Activated CD4-positive, alpha-beta T cell treated with anti-CD3 and anti-CD28 coated beads for 4 hours (primary cell): ENCODE measurements at regions not wholly inside any gene's neighbourhood (a gene's known extent, or its start where the extent isn't known, plus 50 kb on each side); places are given as distances from the start of the nearest gene placed in this dataset.
A peak's percentile ranks its signal among the peaks of the same experiment; 100 is the strongest.
"Not testable (repeated sequence)": the region's sequence is repeated elsewhere in the genome, so short reads cannot be mapped to it uniquely, and the experiment has no call there.

ENCODE experiments used
- DNase-seq, 2 donors: peaks; one replicate each; pipeline ENCODE4 v3.0.0-alpha.2; 2020

GRCh38 chr13:64626105-64626504 lies 2604.0 kb downstream of the PCDH9 start:
- DNase-seq: no peak

DNA sequence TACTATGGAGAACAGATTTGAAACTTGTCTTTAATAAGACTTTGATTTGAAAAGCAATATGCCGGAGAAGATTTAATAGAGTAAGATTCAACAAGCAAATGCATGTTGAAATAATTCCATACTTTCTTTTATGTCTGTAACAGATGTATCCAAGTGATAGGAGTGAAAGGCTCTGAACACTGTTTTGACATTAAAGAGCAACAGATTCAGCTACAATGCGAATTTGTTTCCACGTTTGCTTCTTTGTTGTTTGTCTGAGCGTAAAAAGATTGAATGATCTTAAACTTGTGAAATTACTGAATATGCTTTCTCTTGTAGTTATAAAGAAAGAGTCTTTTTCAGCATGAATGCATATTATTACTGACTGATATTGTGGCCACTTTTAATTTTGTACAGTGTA lies 2612.9 kb downstream of the PCDH9 start:
- DNase-seq: no peak

DNA sequence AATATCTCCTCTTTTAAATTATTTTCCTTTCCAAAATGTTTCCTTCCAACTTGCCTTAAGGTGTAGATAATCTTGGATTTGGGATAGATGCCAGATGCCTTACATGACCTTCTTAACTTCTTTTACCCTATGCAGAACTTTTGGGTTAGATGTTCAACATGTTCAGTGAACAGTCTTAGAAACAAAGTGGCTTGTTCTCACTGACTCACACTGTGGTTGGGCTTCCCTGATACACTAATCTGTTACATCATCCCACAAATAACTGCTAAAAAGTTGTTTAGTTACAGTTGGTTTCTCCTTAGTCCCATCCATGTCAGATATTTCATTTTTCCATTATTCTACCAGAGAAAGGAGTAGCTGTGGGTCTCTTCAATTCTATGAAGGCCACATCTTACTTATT lies 2638.2 kb downstream of the PCDH9 start:
- DNase-seq: no peak

- DNase-seq: no peak
Measured at GRCh38 chr13:64579331-64579730, 2650.8 kb downstream of the PCDH9 start.

DNA sequence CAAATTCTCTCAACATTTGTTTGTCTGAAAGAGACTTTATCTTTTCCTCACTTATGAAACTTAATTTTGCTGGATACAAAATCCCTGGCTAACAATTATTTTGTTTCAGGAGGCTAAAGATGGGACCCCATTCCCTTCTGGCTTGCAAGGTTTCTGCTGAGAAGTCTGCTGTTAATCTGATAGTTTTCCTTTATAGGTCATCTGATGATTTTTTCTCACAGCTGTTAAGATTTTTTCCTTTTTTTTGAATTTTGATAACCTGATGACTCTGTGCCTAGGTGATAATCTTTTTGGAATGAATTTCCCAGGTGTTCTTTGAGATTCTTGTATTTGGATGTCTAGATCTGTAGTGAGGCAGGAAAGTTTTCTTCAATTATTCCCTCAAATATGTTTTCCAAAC lies 2661.4 kb downstream of the PCDH9 start:
- DNase-seq: no peak

- not testable (repeated sequence) for DNase-seq
Measured at GRCh38 chr13:64558031-64558430, 2672.1 kb downstream of the PCDH9 start.

- DNase-seq: no peak
Measured at GRCh38 chr13:64556376-64556775, 2673.8 kb downstream of the PCDH9 start.

- no peak for DNase-seq
Measured at GRCh38 chr13:64553411-64554129, 2676.6 kb downstream of the PCDH9 start.

- no peak for DNase-seq
Measured at GRCh38 chr13:64551755-64552154, 2678.4 kb downstream of the PCDH9 start.

DNA sequence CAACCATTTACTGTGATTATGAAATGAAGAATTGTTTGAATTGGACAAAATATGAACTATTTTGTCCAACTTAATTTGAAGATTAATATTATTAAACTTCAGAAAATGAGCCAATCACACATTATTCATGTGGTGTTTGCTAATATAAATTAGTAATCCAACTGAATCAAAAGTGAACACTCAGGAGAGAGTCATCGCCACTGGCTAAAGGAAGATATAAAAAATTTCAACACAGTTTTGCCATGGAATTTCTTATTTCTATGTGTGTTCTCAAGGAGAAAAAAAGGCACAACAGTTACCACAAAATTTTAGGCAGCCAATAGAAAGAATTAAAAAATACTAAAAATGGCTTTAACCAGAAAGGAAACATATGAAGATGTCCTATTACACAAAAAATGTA lies 2683.8 kb downstream of the PCDH9 start:
- no peak for DNase-seq

DNA sequence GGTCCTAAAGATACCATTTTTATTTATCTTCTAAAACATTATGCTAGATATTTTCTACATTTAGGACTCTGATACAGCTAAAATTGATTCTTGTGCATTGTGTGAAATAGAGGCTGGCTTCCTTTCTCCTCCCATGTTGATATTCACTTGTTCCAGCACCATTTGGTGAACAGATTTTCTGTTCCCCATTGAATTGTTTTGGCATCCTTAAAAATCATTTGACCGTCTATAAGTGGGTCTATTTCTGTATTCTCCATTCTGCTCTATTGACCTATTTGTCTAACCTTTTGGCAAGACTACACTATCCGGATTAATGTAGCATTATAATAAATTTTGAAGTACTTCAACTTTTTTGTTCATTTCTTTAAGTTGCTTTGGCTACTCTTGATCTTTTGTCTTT lies 2689.2 kb downstream of the PCDH9 start:
- no peak for DNase-seq

GRCh38 chr13:64540468-64540867 lies 2689.7 kb downstream of the PCDH9 start:
- DNase-seq: no peak

- no peak for DNase-seq
Measured at GRCh38 chr13:64538711-64539110, 2691.4 kb downstream of the PCDH9 start.

- no peak for DNase-seq
Measured at GRCh38 chr13:64534302-64534701, 2695.8 kb downstream of the PCDH9 start.

DNA sequence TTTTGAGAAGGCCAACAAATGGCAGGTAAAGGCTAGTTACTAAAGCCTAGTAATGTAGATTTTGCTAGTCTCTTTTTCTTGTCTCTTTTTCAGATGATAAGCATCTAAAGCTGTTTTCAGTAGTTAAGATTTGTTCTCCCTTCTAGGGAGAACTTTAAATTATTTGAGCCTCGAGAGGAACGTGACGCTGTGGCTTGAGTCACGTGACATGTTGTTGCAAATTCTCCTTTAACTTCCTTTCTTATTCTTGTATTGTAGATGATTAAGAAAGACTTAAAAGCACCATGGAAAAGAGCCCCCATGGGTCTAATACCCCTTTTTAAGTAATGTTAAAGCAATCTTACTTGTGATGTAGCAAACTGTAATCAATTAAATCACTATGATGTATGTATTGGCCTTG lies 2698.7 kb downstream of the PCDH9 start:
- no peak for DNase-seq

GRCh38 chr13:64529874-64530485 lies 2700.2 kb downstream of the PCDH9 start:
- DNase-seq: peak in 1 of 2 donors; percentile 2

DNA sequence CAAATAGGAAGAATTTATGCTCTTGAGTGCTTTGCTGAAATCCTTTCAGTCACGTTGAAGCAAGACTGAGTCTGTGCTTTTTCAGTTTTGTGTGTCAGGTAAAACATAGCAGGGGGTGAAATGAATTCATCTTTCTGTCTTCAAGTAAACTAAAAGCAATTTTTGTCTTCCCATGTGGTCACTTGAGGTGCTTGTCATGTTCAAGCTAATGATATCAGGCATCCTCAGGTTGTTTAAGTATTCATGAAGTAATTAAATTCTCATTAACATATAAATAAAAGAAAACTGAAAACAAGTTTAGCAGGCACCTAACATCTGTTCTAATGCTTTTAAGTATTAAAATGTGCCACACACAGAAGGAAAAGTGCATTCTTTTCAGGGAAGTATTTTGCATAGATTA lies 2701.3 kb downstream of the PCDH9 start:
- DNase-seq: no peak

DNA sequence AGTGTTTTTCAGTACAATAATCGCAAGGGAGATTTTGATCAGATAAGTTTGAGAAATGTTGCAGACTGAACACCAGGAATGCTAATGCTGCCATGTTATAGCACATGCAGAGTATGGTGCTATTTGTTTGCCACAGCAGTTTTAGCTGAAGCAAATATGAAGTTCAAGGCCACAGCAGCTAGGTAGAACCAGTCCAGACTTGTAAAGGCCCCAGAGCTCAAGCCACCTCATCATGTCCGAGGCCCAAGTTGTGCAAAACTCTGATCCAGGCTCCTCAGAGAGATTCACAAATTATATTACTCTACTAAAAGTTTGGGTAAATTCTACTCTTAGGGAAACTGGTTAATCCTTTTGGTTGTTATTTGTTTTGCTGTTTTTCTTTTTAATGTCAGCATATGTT lies 2702.6 kb downstream of the PCDH9 start:
- DNase-seq: no peak

GRCh38 chr13:64525687-64526086 lies 2704.4 kb downstream of the PCDH9 start:
- no peak for DNase-seq

- DNase-seq: no peak
Measured at GRCh38 chr13:64510747-64511146, 2719.4 kb downstream of the PCDH9 start.

DNA sequence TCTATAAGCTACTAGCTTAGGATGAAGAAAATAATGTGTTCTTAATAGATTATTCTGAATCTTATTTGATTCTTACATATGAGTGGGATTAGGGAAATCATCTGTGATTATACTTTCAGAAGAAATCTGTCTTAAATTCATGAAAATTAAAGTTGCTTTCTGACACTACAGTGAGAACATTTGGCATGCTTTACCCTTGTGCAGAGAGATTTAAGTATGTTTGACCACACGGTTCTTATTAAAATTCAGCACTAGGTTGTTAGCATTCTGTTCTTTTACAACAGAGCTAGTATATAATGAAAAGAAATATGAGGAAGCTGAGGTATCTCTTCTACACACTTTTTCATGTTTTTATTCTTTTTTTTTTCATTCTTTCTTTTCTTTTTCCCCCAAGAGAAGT lies 2723.9 kb downstream of the PCDH9 start:
- DNase-seq: no peak

GRCh38 chr13:64505336-64505910 lies 2724.7 kb downstream of the PCDH9 start:
- no peak for DNase-seq

GRCh38 chr13:64488731-64489130 lies 2741.4 kb downstream of the PCDH9 start:
- DNase-seq: no peak

DNA sequence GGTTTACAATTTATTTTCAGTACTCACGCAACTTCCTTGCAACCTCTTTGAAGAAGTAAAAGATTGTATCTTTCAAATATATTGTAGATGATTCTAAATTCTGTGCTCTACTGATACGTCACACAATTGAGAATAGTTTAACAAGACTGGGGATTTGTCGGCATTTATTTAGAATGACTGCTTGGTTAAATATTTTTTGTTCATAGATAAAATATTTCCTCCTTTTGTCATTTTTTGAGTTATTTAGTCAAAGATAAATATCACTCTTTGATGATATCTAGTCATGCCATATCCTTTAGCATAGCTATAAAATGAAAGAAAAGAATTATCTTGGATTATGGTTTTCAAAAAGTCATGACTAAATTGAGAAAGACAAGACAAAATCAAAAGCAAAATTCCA lies 2747.8 kb downstream of the PCDH9 start:
- DNase-seq: no peak

- no peak for DNase-seq
Measured at GRCh38 chr13:64480672-64481071, 2749.5 kb downstream of the PCDH9 start.
